HG02840 (cell line): ENCODE measurements at regions not wholly inside any gene's neighbourhood (a gene's known extent, or its start where the extent isn't known, plus 50 kb on each side); places are given as distances from the start of the nearest gene placed in this dataset.
"Not testable (repeated sequence)": the region's sequence is repeated elsewhere in the genome, so short reads cannot be mapped to it uniquely, and the experiment has no call there.

Experiments
- ATAC-seq: cut with Tn5 transposase; IDR thresholded peaks from one replicate; pipeline ENCODE4 v1.9.1; 2021; ENCODE audit warnings: mild to moderate bottlenecking, moderate library complexity, moderate number of reproducible peaks; ENCODE audit not compliant: unreplicated experiment, low FRiP score

- no peak for ATAC-seq
These were observed 350.9 kb upstream of the NPVF start for GRCh38 chr7:25578991-25579777.

GRCh38 chr7:25579778-25580075, 351.4 kb upstream of the NPVF start:
- ATAC-seq = no peak

- no peak for ATAC-seq
These were observed 351.9 kb upstream of the NPVF start for GRCh38 chr7:25580141-25580540.

- ATAC-seq = no peak
These were observed 355.3 kb upstream of the NPVF start for GRCh38 chr7:25583621-25584020.

GRCh38 chr7:25584112-25584938, 356.0 kb upstream of the NPVF start:
- no peak for ATAC-seq

- ATAC-seq = no peak
These were observed 358.2 kb upstream of the NPVF start for GRCh38 chr7:25586513-25586912.

GRCh38 chr7:25594122-25594521, 365.8 kb upstream of the NPVF start:
- ATAC-seq = no peak

GRCh38 chr7:25594728-25595127, 366.4 kb upstream of the NPVF start:
- no peak for ATAC-seq

GRCh38 chr7:25595996-25596395, 367.7 kb upstream of the NPVF start:
- ATAC-seq = no peak

GRCh38 chr7:25596443-25596842, 368.2 kb upstream of the NPVF start:
- no peak for ATAC-seq

- ATAC-seq = no peak
These were observed 369.7 kb upstream of the NPVF start for GRCh38 chr7:25597946-25598345.

- ATAC-seq = no peak
These were observed 370.5 kb upstream of the NPVF start for GRCh38 chr7:25598765-25599164.

GRCh38 chr7:25600262-25600920, 372.1 kb upstream of the NPVF start:
- ATAC-seq = no peak

GRCh38 chr7:25602730-25603426, 374.6 kb upstream of the NPVF start:
- not testable (repeated sequence) for ATAC-seq

- not testable (repeated sequence) for ATAC-seq
These were observed 375.1 kb upstream of the NPVF start for GRCh38 chr7:25603427-25603740.

GRCh38 chr7:25611196-25611595, 382.9 kb upstream of the NPVF start:
- no peak for ATAC-seq

- ATAC-seq = no peak
These were observed 385.6 kb upstream of the NPVF start for GRCh38 chr7:25613912-25614311.

GRCh38 chr7:25614415-25614814, 386.1 kb upstream of the NPVF start:
- ATAC-seq = no peak

- no peak for ATAC-seq
These were observed 386.7 kb upstream of the NPVF start for GRCh38 chr7:25615003-25615402.

GRCh38 chr7:25615593-25615992, 387.3 kb upstream of the NPVF start:
- no peak for ATAC-seq

GRCh38 chr7:25617214-25617613, 388.9 kb upstream of the NPVF start:
- ATAC-seq = no peak
